ENCODE measurements at regions not wholly inside any gene's neighbourhood (a gene's known extent, or its start where the extent isn't known, plus 50 kb on each side); places are given as distances from the start of the nearest gene placed in this dataset.

GRCh38 chr1:223490256-223490655, 97.0 kb downstream of the CCDC185 start:
- DNase-seq (ENCODE audit: extremely low spot score): no peak
- POLR2A ChIA-PET: no interaction called here
- CTCF ChIA-PET: no interaction called here
- TF ChIP-seq CTCF (IDR thresholded peaks at IDR 0.05; ENCODE audit: control extremely low read depth, extremely low read depth, low read depth, missing control alignments): no peak
